ENCODE measurements at regions not wholly inside any gene's neighbourhood (a gene's known extent, or its start where the extent isn't known, plus 50 kb on each side); places are given as distances from the start of the nearest gene placed in this dataset.

DNA sequence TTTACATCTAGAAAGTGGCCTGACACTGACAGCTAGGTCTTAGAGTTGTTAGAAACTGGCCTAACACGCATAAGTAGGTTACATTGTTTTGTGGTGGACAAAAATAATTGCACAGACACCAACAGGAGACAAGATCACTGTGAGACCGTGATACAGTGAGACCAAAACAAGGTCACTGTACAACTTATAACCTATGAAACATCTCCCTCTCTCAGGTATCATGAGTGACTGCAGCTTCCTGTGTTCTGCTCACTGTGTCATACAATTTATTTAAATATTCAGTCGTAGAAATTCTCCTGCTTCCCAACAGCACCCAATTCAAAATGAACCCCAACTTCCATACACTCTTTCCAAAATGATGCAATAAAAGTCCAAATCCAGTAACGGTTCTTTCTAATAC lies 2165.2 kb downstream of the PCDH9 start:
- intact Hi-C loops (cut with DNase I) = no loop called here
- no peak overlapping the region for H3K27ac ChIP-seq
- H3K27me3 ChIP-seq = no peaks in the 10 kb centered on the region
- no peak for DNase-seq
- no peaks in the 10 kb centered on the region for H3K4me1 ChIP-seq
- H3K4me3 ChIP-seq = no peak overlapping the region
- no peaks in the 10 kb centered on the region for H3K9me3 ChIP-seq
- TF ChIP-seq POLR2A (IDR thresholded peaks at IDR 0.05) (no peak), CTCF (IDR thresholded peaks at IDR 0.05) (no peak)
- H3K36me3 ChIP-seq (replicated peaks in 1 of 2; ENCODE audit: insufficient read depth in 1 of 2, low read depth in 2 of 2) = no peaks in the 10 kb centered on the region
- WGBS, 2 donors = 51 to 70% methylated on average over 4 of the region's 4 CpGs
- ATAC-seq = no peak

DNA sequence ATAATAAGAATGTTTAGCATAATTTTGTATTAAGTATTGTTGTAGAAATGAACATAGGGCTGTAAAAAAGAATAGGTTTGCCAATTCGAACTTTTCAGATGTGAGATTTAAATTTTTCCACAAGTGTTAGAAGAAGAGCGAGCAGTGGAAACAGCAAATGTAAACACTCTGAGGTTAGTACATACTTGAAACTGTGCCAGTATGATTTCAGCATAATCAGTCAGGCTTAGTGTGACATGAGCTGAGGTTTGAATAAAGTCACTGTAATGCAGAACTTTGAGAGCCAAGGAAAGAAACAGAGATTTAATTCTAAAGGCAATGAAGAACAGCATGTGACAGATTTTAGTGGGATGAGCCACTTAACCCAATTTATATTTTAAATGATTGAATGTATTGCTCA lies 2166.4 kb downstream of the PCDH9 start:
- Histone ChIP-seq H3K9me3 (no peaks in the 10 kb centered on the region), H3K4me3 (no peak overlapping the region), H3K27ac (no peak overlapping the region), H3K36me3 (replicated peaks in 1 of 2; ENCODE audit: insufficient read depth in 1 of 2, low read depth in 2 of 2) (no peaks in the 10 kb centered on the region), H3K27me3 (no peaks in the 10 kb centered on the region), H3K4me1 (no peaks in the 10 kb centered on the region)
- intact Hi-C loops (cut with DNase I) = no loop called here
- no peak for ATAC-seq
- TF ChIP-seq CTCF (IDR thresholded peaks at IDR 0.05) (no peak), POLR2A (IDR thresholded peaks at IDR 0.05) (no peak)
- no peak for DNase-seq
- 3 to 5% methylated on average over 2 of the region's 2 CpGs for WGBS, 2 donors

GRCh38 chr13:65057986-65058385 lies 2172.2 kb downstream of the PCDH9 start:
- ATAC-seq = no peak
- Histone ChIP-seq H3K9me3 (no peaks in the 10 kb centered on the region), H3K4me1 (no peaks in the 10 kb centered on the region), H3K36me3 (replicated peaks in 1 of 2; ENCODE audit: insufficient read depth in 1 of 2, low read depth in 2 of 2) (no peaks in the 10 kb centered on the region), H3K27me3 (no peaks in the 10 kb centered on the region), H3K4me3 (no peak overlapping the region), H3K27ac (no peak overlapping the region)
- intact Hi-C loops (cut with DNase I) = no loop called here
- 13 to 14% methylated on average over 3 of the region's 3 CpGs for WGBS, 2 donors
- DNase-seq = no peak
- no peak for TF ChIP-seq POLR2A (IDR thresholded peaks at IDR 0.05)
- no peak for TF ChIP-seq CTCF (IDR thresholded peaks at IDR 0.05)

DNA sequence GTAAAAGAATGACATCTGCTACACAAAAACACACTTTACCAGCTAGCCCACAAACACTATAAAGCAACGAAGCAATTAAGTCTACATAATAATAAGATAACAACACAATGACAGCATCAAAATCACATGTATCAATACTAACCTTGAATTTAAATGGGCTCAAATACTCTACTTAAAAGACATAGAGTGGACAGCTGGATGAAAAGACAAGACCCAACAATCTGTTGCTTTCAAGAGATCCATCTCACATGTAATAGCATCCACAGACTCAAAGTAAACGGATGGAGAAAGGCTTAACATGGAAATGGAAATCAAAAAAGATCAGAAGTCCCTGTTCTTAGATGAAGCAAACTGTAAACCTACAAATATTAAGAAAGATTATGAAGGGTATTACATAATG lies 2175.9 kb downstream of the PCDH9 start:
- no peaks in the 10 kb centered on the region for H3K36me3 ChIP-seq (replicated peaks in 1 of 2; ENCODE audit: insufficient read depth in 1 of 2, low read depth in 2 of 2)
- intact Hi-C loops (cut with DNase I) = no loop called here
- no peaks in the 10 kb centered on the region for H3K9me3 ChIP-seq
- 33 to 45% methylated on average over 2 of the region's 2 CpGs for WGBS, 2 donors
- TF ChIP-seq CTCF (IDR thresholded peaks at IDR 0.05) (no peak), POLR2A (IDR thresholded peaks at IDR 0.05) (no peak)
- no peak overlapping the region for H3K4me3 ChIP-seq
- H3K27me3 ChIP-seq = no peaks in the 10 kb centered on the region
- DNase-seq = no peak
- ATAC-seq = no peak
- H3K27ac ChIP-seq = no peak overlapping the region
- H3K4me1 ChIP-seq = no peaks in the 10 kb centered on the region

GRCh38 chr13:65036999-65037398 lies 2193.1 kb downstream of the PCDH9 start:
- no peak for ATAC-seq
- H3K27me3 ChIP-seq = no peaks in the 10 kb centered on the region
- WGBS, 2 donors = 54 to 57% methylated on average over 1 of the region's 1 CpG

More at GRCh38 chr13:65036999-65037398, 2193.1 kb downstream of the PCDH9 start:
- H3K9me3 ChIP-seq = no peaks in the 10 kb centered on the region
- DNase-seq = no peak
- no peaks in the 10 kb centered on the region for H3K36me3 ChIP-seq (replicated peaks in 1 of 2; ENCODE audit: insufficient read depth in 1 of 2, low read depth in 2 of 2)
- no peak overlapping the region for H3K27ac ChIP-seq
- TF ChIP-seq POLR2A (IDR thresholded peaks at IDR 0.05) (no peak), CTCF (IDR thresholded peaks at IDR 0.05) (no peak)
- H3K4me3 ChIP-seq = no peak overlapping the region
- no peaks in the 10 kb centered on the region for H3K4me1 ChIP-seq
- intact Hi-C loops (cut with DNase I) = no loop called here
